GM12873 (cell line): ENCODE measurements at regions not wholly inside any gene's neighbourhood (a gene's known extent, or its start where the extent isn't known, plus 50 kb on each side); places are given as distances from the start of the nearest gene placed in this dataset.

Source experiments
- TF ChIP-seq, protein P1 (sequence below): IDR thresholded peaks from 2 replicates; pipeline ENCODE4 v1.5.1; 2012; ENCODE audit warnings: low read depth, mild to moderate bottlenecking, moderate library complexity, low read length, control low read depth; ENCODE audit not compliant: insufficient read depth; ENCODE audit errors: missing control alignments

DNA sequence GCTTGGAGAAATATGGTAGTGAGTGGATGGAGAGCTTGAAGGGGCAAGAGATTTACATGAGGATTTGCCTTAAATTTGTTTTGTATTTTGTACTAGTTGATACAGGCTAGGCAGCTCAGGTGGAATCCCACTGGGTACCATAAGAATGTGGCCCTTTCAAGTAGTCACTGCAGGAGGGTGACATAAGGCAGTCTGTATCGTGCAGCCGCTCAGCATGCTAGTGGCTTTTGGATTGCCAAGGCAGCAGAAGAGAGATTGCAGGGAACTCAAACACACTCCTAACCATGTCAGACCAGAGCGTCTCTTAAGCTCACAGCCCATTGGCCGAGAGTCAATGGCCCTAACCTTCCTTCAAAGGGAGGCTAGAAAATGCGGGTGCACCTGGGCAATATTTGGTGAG is 420.0 kb downstream of the ADGRL2 start:
- TF ChIP-seq, protein P1, sequence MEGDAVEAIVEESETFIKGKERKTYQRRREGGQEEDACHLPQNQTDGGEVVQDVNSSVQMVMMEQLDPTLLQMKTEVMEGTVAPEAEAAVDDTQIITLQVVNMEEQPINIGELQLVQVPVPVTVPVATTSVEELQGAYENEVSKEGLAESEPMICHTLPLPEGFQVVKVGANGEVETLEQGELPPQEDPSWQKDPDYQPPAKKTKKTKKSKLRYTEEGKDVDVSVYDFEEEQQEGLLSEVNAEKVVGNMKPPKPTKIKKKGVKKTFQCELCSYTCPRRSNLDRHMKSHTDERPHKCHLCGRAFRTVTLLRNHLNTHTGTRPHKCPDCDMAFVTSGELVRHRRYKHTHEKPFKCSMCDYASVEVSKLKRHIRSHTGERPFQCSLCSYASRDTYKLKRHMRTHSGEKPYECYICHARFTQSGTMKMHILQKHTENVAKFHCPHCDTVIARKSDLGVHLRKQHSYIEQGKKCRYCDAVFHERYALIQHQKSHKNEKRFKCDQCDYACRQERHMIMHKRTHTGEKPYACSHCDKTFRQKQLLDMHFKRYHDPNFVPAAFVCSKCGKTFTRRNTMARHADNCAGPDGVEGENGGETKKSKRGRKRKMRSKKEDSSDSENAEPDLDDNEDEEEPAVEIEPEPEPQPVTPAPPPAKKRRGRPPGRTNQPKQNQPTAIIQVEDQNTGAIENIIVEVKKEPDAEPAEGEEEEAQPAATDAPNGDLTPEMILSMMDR = no peak

DNA sequence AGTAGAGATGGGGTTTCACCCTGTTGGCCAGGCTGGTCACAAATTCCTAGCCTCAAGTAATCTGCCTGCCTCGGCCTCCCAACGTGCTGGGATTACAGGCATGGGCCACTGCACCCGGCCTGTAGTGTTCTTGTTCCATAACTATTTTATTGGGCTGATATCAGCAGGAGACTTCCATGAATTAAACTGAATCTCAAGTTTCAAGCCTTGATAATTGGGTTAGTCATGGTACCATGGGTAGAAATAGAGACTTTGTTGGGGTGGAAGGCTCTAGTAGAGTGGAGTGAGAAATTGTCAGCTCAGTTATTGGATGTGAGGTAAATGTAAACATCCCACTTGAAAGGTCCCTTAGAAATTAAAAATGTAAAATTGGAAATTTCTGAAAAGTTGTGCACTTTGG is 419.1 kb downstream of the ADGRL2 start:
- TF ChIP-seq, protein P1 = no peak

DNA sequence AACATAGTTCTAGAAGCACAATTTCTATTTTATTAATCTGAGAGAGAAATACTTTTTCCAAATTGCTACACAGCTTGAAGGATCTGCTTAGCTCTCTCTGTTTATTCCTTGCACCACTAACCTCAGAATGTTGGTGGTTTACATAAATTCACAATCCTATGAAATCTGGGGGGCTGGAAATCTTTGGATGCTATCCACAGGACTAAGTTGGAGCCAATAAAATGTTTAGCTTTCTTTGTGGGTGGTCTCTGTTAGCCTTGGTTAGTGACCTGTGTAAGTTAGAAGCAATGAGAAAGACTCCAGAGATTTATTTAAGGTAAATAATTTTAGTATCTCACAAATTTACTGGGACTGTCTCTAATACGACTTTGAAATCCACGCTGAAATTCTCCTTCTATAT is 418.1 kb downstream of the ADGRL2 start:
- TF ChIP-seq, protein P1 = no peak

DNA sequence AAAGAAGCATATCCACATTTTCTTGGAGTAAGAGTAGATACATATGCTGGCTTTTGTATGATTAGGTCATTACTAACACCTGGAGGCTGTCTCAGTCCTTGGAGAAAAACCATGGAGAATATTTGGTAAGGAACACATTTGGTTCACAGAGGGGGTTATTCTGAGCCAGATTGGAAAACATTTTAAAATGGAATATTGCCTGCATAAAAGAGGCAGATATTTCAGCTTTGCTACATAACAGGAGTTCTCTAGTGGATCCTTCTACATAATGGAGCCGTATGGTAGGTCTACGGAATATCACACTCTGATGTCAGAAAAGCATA is 415.1 kb downstream of the ADGRL2 start:
- TF ChIP-seq, protein P1 = no peak

DNA sequence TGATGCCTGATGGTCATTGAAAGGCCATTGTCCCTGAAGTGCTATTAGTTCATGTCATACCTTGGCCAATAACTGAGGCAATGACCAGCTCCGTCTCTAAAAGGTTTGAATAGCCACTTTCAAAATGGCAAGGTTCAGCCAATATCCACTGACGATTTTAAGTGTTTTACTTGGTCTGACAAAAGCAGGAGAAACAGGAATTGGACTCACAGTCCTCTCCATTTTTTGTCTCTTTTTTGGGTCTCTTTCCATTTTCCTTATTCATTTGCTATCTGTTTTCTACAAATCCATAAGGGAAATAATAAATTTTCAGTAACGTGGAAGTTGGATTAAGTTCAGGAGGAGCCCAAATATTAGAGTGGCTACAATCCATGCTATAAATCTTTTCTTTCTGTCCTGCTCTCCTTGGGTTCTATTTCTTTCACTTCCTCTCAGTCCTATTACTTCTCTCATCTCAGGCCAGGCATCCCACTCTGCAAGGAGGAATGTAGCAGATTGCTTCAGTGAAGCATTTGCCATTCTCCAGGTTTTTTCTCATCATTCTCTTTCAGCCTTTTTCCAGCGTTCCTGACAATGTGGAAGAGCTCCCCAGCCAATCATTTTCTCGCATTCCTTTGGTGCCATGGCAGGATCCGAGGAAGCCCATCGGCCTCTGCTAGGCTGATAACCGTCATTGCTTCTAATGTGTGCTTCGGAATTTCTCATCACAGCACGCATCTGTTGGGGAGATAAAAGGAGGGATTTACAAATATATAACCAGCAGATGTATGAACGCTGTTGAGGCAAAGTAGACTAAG is 414.5 kb downstream of the ADGRL2 start:
- TF ChIP-seq, protein P1 = no peak

DNA sequence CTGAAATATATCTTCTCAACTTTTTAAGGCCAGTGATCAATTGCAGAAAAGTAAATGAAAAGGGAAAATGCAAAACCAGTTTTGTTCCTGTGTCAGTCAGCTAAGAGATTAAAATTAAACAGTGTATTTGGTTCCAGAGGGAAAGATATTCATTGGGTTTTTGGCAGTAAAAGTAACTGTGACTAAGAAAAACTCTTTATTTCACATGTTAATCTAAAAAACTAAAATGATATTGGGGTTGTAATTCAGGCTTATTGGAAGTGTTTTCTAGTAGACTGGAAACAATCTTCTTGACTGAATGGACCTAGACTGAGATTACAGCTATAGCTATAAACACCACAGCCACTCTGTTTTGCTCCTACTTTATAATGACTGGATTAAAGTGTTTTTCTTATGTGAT is 413.9 kb downstream of the ADGRL2 start:
- TF ChIP-seq, protein P1 = no peak

DNA sequence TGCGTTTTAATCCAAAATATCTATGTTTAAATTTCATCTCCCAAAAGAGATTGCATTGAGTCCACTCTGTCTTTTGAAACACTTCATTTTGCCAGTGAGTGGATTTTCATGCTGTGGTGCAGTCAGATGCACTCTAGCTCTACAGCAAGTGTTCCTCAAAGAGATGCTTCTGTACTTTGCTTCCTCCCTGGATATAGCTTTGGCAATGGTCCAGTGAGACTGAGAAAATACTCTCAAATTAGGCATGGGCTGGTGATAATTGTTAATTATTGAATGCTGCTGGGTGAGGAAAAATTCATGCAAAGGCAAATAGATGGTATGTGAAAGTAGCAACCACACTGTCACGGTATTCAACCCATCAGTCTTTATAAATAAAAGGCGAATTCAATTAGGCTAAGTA is 396.9 kb downstream of the ADGRL2 start:
- TF ChIP-seq, protein P1 = no peak
